ENCODE measurements at regions not wholly inside any gene's neighbourhood (a gene's known extent, or its start where the extent isn't known, plus 50 kb on each side); places are given as distances from the start of the nearest gene placed in this dataset.
"Not testable (repeated sequence)": the region's sequence is repeated elsewhere in the genome, so short reads cannot be mapped to it uniquely, and the experiment has no call there.

- no peaks in the 10 kb centered on the region for H3K4me1 ChIP-seq
- H3K9me3 ChIP-seq: peaks cover 0 to 22% (median 10%) of the 10 kb centered on the region in 8 donors
- intact Hi-C loops (cut with DNase I; ENCODE audit: low total_unique reads): no loop called here
- no peak overlapping the region for H3K4me3 ChIP-seq
- no peaks in the 10 kb centered on the region for H3K27me3 ChIP-seq (replicated peaks in 1 of 7)
- no peak for DNase-seq
- no peak overlapping the region for H3K27ac ChIP-seq
- TF ChIP-seq, protein P1, sequence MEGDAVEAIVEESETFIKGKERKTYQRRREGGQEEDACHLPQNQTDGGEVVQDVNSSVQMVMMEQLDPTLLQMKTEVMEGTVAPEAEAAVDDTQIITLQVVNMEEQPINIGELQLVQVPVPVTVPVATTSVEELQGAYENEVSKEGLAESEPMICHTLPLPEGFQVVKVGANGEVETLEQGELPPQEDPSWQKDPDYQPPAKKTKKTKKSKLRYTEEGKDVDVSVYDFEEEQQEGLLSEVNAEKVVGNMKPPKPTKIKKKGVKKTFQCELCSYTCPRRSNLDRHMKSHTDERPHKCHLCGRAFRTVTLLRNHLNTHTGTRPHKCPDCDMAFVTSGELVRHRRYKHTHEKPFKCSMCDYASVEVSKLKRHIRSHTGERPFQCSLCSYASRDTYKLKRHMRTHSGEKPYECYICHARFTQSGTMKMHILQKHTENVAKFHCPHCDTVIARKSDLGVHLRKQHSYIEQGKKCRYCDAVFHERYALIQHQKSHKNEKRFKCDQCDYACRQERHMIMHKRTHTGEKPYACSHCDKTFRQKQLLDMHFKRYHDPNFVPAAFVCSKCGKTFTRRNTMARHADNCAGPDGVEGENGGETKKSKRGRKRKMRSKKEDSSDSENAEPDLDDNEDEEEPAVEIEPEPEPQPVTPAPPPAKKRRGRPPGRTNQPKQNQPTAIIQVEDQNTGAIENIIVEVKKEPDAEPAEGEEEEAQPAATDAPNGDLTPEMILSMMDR (IDR thresholded peaks at IDR 0.05 in 8 of 11, conservative IDR thresholded peaks at IDR 0.05 in 3 of 11): no peak
- TF ChIP-seq POLR2AphosphoS5 (IDR thresholded peaks at IDR 0.05) (no peak), POLR2A (IDR thresholded peaks at IDR 0.05) (no peak)
- H3K36me3 ChIP-seq: no peaks in the 10 kb centered on the region
- 55 to 90% (median 69%) methylated on average over 1 of the region's 1 CpG for WGBS, 5 donors
Measured at GRCh38 chr1:45265244-45265643, 58.8 kb upstream of the ZSWIM5 start.

DNA sequence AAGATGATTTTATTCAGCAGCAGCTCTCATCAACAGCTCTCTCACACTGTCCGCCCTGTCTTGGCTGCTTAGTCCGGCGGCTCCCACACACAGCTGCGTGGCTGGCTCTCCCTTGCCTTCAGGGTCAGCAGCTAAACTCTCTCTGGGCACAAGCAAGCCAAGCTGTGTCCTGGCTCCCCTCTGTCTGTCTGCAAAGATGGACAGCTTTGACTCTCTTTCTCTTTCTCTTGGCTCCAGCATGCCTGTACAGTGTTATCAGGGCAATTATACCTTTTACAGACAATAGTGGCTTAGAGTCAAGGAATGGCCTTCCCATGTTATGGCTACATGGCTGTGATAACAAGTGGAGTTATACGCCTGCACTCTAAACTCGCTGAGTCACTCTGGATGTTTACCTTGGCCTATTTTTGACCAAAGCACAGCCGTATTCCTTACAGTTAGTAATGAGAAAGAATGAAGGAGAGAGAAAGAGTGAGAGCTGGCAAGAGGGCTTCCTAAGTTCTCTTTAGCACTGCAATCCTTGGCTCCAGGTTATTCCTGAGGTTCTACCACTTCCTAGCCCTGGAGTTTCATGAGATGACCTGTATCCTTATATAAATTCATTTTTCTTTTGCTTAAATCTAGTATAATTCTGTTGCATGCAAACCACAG, 59.9 kb upstream of the ZSWIM5 start:
- H3K4me1 ChIP-seq: no peaks in the 10 kb centered on the region
- H3K27me3 ChIP-seq (replicated peaks in 1 of 7): no peaks in the 10 kb centered on the region
- H3K4me3 ChIP-seq: no peak overlapping the region
- intact Hi-C loops (cut with DNase I; ENCODE audit: low total_unique reads): no loop called here
- TF ChIP-seq, protein P1 (IDR thresholded peaks at IDR 0.05 in 8 of 11, conservative IDR thresholded peaks at IDR 0.05 in 3 of 11): no peak
- TF ChIP-seq POLR2AphosphoS5 (IDR thresholded peaks at IDR 0.05): no peak
- TF ChIP-seq POLR2A (IDR thresholded peaks at IDR 0.05): no peak
- H3K36me3 ChIP-seq: no peaks in the 10 kb centered on the region
- peaks cover 0 to 12% (median 9%) of the 10 kb centered on the region in 8 donors for H3K9me3 ChIP-seq
- no peak overlapping the region for H3K27ac ChIP-seq
- DNase-seq: peak; percentile 61
- WGBS, 5 donors: 63 to 74% (median 72%) methylated on average over 7 of the region's 7 CpGs

- H3K27me3 ChIP-seq (replicated peaks in 1 of 7); H3K27ac ChIP-seq; H3K4me1 ChIP-seq; H3K36me3 ChIP-seq; DNase-seq; H3K4me3 ChIP-seq; intact Hi-C loops (cut with DNase I; ENCODE audit: low total_unique reads); H3K9me3 ChIP-seq: not testable (repeated sequence)
- 66 to 90% (median 79%) methylated on average over 5 of the region's 5 CpGs for WGBS, 5 donors
Measured at GRCh38 chr1:45268310-45268709, 58.4 kb upstream of the HPDL start.

DNA sequence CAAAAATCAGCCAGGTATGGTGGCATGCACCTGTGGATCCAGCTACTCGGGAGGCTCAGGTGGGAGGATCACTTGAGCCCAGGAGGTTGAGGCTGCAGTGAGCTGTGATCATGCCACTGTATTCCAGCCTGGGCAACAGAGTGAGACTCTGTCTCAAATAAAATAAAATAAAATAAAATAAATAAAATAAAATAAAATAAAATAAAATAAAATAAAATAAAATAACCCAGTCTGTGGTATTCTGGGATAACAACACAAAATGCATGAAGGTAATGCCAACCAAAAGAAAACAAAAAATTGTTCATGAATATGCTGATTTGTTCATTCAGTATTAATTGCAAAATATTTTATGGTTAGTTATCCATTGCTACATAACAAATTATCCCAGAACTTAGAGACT, 54.4 kb upstream of the HPDL start:
- intact Hi-C loops (cut with DNase I; ENCODE audit: low total_unique reads); H3K4me3 ChIP-seq; H3K36me3 ChIP-seq; DNase-seq; H3K4me1 ChIP-seq; H3K27ac ChIP-seq; H3K27me3 ChIP-seq (replicated peaks in 1 of 7): not testable (repeated sequence)
- 94 to 100% (median 95%) methylated on average over 1 of the region's 1 CpG for WGBS, 5 donors
- peaks cover 0 to 13% (median 9%) of the 10 kb centered on the region in 8 donors for H3K9me3 ChIP-seq

- no peaks in the 10 kb centered on the region for H3K36me3 ChIP-seq
- WGBS, 5 donors: 83 to 93% (median 84%) methylated on average over 4 of the region's 4 CpGs
- H3K4me3 ChIP-seq: no peak overlapping the region
- H3K9me3 ChIP-seq: peaks cover 0 to 17% (median 9%) of the 10 kb centered on the region in 8 donors
- no peak overlapping the region for H3K27ac ChIP-seq
- intact Hi-C loops (cut with DNase I; ENCODE audit: low total_unique reads): no loop called here
- no peak for DNase-seq
- H3K4me1 ChIP-seq: no peaks in the 10 kb centered on the region
- TF ChIP-seq, protein P1 (IDR thresholded peaks at IDR 0.05 in 8 of 11, conservative IDR thresholded peaks at IDR 0.05 in 3 of 11): no peak
- no peak for TF ChIP-seq POLR2A (IDR thresholded peaks at IDR 0.05)
- no peak for TF ChIP-seq POLR2AphosphoS5 (IDR thresholded peaks at IDR 0.05)
- no peaks in the 10 kb centered on the region for H3K27me3 ChIP-seq (replicated peaks in 1 of 7)
Measured at GRCh38 chr1:45272913-45273371, 53.8 kb upstream of the HPDL start.
